GM18868 (cell line): ENCODE measurements at regions not wholly inside any gene's neighbourhood (a gene's known extent, or its start where the extent isn't known, plus 50 kb on each side); places are given as distances from the start of the nearest gene placed in this dataset.
"Not testable (repeated sequence)": the region's sequence is repeated elsewhere in the genome, so short reads cannot be mapped to it uniquely, and the experiment has no call there.

Experiments
- ATAC-seq: cut with Tn5 transposase; IDR thresholded peaks from one replicate; pipeline ENCODE4 v1.9.1; 2021; ENCODE audit warnings: mild to moderate bottlenecking, moderate library complexity; ENCODE audit not compliant: unreplicated experiment

DNA sequence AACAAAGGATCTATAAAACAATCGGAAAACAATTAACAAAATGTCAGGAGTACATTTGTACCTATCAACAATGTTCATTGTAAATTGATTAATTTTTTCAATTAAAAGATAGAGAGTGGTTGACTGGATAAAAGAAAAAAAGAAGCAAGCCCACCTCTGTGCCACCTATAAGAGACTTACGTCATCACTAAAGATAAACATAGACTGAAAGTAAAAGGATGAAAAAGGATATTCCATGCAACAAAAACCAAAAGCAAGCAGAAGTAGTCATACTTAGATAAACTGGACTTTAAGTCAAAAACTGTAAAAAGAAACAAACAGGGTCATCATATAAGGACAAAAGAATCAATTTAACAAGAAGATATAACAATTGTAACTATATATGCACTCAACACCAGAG, 197.4 kb downstream of the RASEF start:
- ATAC-seq: no peak

DNA sequence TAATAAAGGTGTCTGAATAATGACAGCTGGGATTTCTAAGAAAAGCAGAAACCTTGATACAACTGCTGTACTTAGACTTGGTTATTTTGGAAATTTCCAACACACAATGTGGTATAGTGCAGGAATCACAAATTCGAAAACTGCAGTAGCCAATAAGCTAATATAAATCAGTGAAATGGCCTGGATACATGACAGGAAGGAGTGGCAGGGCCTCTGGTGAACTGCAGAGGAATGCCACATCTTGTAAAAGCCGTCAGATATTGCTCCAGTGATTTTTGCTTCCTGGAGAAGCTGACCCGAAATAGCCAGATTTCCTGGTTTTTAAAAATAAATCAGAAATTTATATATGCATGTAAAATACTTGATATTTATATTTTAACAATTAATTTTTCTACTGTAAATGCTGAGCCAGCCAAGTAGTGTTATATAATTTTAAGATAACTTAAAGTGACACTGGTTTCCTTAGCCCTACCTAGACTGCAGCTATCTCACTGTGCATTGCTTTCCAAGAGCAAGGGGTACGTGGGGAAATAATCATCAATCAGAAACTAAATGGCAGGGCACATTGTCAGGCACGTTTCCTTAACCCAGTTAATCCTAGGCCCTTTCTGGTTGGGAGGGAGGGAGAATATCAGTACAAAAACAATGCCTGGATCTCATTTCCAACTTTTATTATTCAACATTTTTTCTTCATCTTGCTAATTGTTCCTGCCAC, 182.4 kb downstream of the RASEF start:
- no peak for ATAC-seq

- ATAC-seq: no peak
These were observed 180.8 kb downstream of the RASEF start for GRCh38 chr9:82882138-82882537.

- no peak for ATAC-seq
These were observed 180.2 kb downstream of the RASEF start for GRCh38 chr9:82882748-82883147.

DNA sequence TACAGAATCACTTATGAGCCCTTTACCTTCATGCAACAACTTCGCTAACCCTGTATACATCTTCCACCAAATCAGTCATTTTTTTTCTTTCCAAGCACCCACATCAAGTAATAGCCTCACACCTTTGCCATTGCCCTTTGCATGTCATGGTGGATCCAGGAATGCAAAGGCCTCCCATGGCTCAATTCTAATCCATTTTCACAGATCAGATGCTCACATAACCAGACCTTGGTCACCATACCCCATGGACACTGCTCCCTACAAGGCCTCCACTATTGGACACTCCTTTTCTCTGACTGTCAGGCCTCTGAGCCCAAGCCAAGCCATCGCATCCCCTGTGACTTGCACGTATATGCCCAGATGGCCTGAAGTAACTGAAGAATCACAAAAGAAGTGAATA, 179.5 kb downstream of the RASEF start:
- ATAC-seq: no peak

- ATAC-seq: not testable (repeated sequence)
These were observed 179.0 kb downstream of the RASEF start for GRCh38 chr9:82883974-82884373.

DNA sequence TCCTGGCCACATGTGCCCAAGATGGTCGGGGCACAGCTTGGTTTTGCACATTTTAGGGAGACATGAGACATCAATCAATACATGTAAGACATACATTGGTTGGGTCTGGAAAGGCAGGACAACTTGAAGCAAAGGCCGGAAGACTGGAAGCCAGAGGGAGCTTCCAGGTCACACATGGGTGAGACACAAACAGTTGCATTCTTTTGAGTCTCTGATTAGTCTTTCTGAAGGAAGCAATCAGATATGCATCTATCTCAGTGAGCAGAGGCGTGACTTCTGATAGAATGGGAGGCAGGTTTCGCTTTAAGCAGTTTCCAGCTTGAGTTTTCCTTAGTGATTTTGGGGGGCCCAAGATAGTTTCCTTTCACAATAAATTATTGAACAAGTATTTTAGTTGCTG, 172.5 kb downstream of the RASEF start:
- ATAC-seq: no peak

GRCh38 chr9:82890865-82891264, 172.1 kb downstream of the RASEF start:
- ATAC-seq: no peak

GRCh38 chr9:82891321-82891720, 171.6 kb downstream of the RASEF start:
- ATAC-seq: no peak

- ATAC-seq: no peak
These were observed 169.4 kb downstream of the RASEF start for GRCh38 chr9:82893549-82893948.

DNA sequence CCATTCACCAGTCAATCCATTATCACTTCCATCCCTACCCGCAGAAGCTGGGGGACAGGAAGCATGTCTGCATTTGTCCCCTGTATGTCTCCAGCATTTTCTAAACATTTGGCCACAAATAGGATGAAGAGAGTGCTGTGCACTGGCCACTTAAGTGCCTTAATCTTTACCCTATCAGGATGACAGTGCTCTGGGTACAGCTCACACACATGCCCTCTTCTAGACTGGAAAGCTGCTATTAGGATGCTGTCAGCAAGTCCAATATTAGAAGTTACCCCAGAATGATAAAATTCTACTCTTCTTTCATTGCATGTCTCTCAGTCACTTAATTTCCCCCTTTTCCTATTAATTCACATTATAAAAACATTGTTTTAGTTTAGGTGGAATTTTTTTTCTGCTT, 168.4 kb downstream of the RASEF start:
- ATAC-seq: no peak

- ATAC-seq: no peak
These were observed 167.8 kb downstream of the RASEF start for GRCh38 chr9:82894961-82895821.

- no peak for ATAC-seq
These were observed 167.2 kb downstream of the RASEF start for GRCh38 chr9:82895822-82896110.

GRCh38 chr9:82903503-82903902, 159.4 kb downstream of the RASEF start:
- no peak for ATAC-seq

DNA sequence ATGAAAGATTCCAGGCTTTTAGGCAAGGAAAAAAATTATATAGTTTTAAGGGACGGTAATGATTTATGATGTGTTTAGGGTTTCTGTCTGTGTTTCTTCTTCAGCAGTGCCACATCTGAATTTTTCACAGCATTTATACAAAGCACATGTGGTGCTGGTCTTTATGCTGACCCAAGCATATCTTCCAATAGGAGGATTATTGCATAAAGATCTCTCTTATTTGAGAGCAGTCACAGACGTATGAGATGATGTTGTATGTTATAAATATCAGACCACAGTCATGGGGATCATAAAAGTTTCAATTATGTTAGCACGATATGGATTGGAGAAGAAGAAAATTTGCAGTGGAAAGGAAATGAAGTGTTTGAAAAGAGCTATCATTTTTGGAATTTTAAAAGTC, 150.9 kb downstream of the RASEF start:
- ATAC-seq: no peak

GRCh38 chr9:82912645-82913044, 150.3 kb downstream of the RASEF start:
- ATAC-seq: no peak

DNA sequence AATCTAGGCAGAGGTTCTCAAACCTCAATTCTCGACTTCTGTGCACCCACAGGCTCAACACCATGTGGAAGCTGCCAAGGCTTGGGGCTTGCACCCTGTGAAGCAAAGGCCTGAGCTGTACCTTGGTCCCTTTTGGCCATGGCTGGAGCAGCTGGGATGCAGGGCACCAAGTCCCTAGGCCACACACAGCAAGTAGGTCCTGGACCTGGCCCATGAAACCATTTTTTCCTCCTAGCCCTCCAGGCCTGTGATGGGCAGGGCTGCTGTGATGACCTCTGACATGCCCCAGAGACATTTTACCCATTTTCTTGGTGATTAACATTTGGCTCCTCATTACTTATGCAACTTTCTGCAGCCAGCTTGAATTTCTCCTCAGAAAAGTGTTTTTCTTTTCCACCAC, 146.7 kb downstream of the RASEF start:
- ATAC-seq: not testable (repeated sequence)

DNA sequence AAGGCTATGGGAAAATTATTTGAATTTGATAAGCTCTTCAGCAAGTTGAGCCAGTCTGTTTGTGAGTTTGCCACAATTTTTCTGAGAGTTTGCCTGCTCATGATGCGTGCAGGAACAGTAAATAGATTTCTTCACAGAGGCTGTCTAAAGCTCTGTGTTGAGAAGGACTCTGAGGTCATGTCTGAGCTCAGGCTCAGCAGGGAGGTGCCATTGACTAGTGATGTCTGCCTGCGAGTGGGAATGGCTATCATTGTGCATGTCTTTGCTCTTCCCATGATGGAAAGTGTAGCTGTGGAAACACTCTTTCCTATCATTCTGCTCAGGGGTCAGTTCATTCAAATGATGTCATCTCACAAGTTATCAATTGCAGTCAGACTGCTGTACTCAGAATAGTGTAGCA, 142.8 kb downstream of the RASEF start:
- ATAC-seq: no peak

- no peak for ATAC-seq
These were observed 140.3 kb downstream of the RASEF start for GRCh38 chr9:82922686-82923085.

GRCh38 chr9:82923092-82923911, 139.6 kb downstream of the RASEF start:
- ATAC-seq: no peak

- no peak for ATAC-seq
These were observed 138.9 kb downstream of the RASEF start for GRCh38 chr9:82923912-82924605.
